ENCODE measurements at regions not wholly inside any gene's neighbourhood (a gene's known extent, or its start where the extent isn't known, plus 50 kb on each side); places are given as distances from the start of the nearest gene placed in this dataset.

DNA sequence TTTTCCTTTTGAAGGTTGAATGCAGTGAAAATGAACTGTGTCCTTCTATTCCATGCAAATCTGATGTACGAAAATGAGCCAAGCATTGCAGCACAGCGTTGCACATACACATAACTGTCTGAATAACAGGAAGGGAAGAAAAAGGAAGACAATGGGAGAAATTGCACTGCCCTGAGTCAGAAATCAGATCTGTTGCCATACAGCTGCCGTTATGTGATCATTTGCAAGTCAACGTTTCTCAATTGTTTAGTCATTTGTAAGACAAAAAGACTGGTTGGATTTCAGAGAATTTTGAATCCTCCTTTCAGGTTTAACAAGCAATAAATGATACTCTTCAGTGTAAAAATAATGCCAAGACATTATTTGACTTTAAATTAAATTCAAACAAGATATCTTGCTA is 284.1 kb downstream of the DSEL start:
- Histone ChIP-seq H3K27ac (ENCODE audit: low read length) (no peak overlapping the region), H3K79me2 (ENCODE audit: low read length) (no peaks in the 10 kb centered on the region), H2AFZ (ENCODE audit: low read length) (no peak overlapping the region), H4K20me1 (ENCODE audit: insufficient read depth, low read length) (no peaks in the 10 kb centered on the region), H3K9ac (ENCODE audit: low read length) (no peak overlapping the region), H3K4me3 (ENCODE audit: low read length) (no peak overlapping the region), H3K9me2 (replicated peaks; ENCODE audit: insufficient read depth, low read length) (no peaks in the 10 kb centered on the region), H3K36me3 (replicated peaks; ENCODE audit: insufficient read depth, low read length) (no peaks in the 10 kb centered on the region), H3K27me3 (replicated peaks; ENCODE audit: insufficient read depth, low read length) (no peaks in the 10 kb centered on the region), H3K4me1 (ENCODE audit: low read length) (no peaks in the 10 kb centered on the region), H3K9me3 (replicated peaks; ENCODE audit: insufficient read depth, low read length) (no peaks in the 10 kb centered on the region), H3K4me2 (ENCODE audit: low read depth, low read length) (no peak overlapping the region), H3F3A (ENCODE audit: insufficient read depth, low read length) (no peaks in the 10 kb centered on the region)
- no peak for DNase-seq
- TF ChIP-seq EZH2 (optimal IDR thresholded peaks at IDR 0.05; ENCODE audit: low read depth, low read length) (no peak), EZH2phosphoT487 (IDR thresholded peaks at IDR 0.05; ENCODE audit: low read length) (no peak)

- no peak overlapping the region for H3K27ac ChIP-seq (ENCODE audit: low read length)
- no peaks in the 10 kb centered on the region for H3K9me3 ChIP-seq (replicated peaks; ENCODE audit: insufficient read depth, low read length)
- H3K4me2 ChIP-seq (ENCODE audit: low read depth, low read length) = no peak overlapping the region
- no peak overlapping the region for H3K4me3 ChIP-seq (ENCODE audit: low read length)
- no peaks in the 10 kb centered on the region for H3K79me2 ChIP-seq (ENCODE audit: low read length)
- H2AFZ ChIP-seq (ENCODE audit: low read length) = no peak overlapping the region
- no peak overlapping the region for H3K9ac ChIP-seq (ENCODE audit: low read length)
- H3K4me1 ChIP-seq (ENCODE audit: low read length) = no peaks in the 10 kb centered on the region
- no peaks in the 10 kb centered on the region for H4K20me1 ChIP-seq (ENCODE audit: insufficient read depth, low read length)
- no peaks in the 10 kb centered on the region for H3K27me3 ChIP-seq (replicated peaks; ENCODE audit: insufficient read depth, low read length)
- no peaks in the 10 kb centered on the region for H3K36me3 ChIP-seq (replicated peaks; ENCODE audit: insufficient read depth, low read length)
- no peaks in the 10 kb centered on the region for H3F3A ChIP-seq (ENCODE audit: insufficient read depth, low read length)
- H3K9me2 ChIP-seq (replicated peaks; ENCODE audit: insufficient read depth, low read length) = no peaks in the 10 kb centered on the region
- no peak for DNase-seq
- TF ChIP-seq EZH2phosphoT487 (IDR thresholded peaks at IDR 0.05; ENCODE audit: low read length) (no peak), EZH2 (optimal IDR thresholded peaks at IDR 0.05; ENCODE audit: low read depth, low read length) (no peak)
- TF ChIP-seq, protein P1, sequence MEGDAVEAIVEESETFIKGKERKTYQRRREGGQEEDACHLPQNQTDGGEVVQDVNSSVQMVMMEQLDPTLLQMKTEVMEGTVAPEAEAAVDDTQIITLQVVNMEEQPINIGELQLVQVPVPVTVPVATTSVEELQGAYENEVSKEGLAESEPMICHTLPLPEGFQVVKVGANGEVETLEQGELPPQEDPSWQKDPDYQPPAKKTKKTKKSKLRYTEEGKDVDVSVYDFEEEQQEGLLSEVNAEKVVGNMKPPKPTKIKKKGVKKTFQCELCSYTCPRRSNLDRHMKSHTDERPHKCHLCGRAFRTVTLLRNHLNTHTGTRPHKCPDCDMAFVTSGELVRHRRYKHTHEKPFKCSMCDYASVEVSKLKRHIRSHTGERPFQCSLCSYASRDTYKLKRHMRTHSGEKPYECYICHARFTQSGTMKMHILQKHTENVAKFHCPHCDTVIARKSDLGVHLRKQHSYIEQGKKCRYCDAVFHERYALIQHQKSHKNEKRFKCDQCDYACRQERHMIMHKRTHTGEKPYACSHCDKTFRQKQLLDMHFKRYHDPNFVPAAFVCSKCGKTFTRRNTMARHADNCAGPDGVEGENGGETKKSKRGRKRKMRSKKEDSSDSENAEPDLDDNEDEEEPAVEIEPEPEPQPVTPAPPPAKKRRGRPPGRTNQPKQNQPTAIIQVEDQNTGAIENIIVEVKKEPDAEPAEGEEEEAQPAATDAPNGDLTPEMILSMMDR (IDR thresholded peaks at IDR 0.05; ENCODE audit: low read length) = no peak
Measured at GRCh38 chr18:67222887-67223286, 293.6 kb downstream of the DSEL start.

- Histone ChIP-seq H3K36me3 (replicated peaks; ENCODE audit: insufficient read depth, low read length) (no peaks in the 10 kb centered on the region), H3K9me3 (replicated peaks; ENCODE audit: insufficient read depth, low read length) (no peaks in the 10 kb centered on the region), H3K27ac (ENCODE audit: low read length) (no peak overlapping the region), H2AFZ (ENCODE audit: low read length) (no peak overlapping the region), H3F3A (ENCODE audit: insufficient read depth, low read length) (no peaks in the 10 kb centered on the region), H3K27me3 (replicated peaks; ENCODE audit: insufficient read depth, low read length) (no peaks in the 10 kb centered on the region), H3K9me2 (replicated peaks; ENCODE audit: insufficient read depth, low read length) (no peaks in the 10 kb centered on the region), H3K4me2 (ENCODE audit: low read depth, low read length) (no peak overlapping the region), H3K4me1 (ENCODE audit: low read length) (no peaks in the 10 kb centered on the region), H4K20me1 (ENCODE audit: insufficient read depth, low read length) (no peaks in the 10 kb centered on the region), H3K9ac (ENCODE audit: low read length) (no peak overlapping the region), H3K79me2 (ENCODE audit: low read length) (no peaks in the 10 kb centered on the region), H3K4me3 (ENCODE audit: low read length) (no peak overlapping the region)
- DNase-seq = no peak
- TF ChIP-seq, protein P1 (IDR thresholded peaks at IDR 0.05; ENCODE audit: low read length) = no peak
- TF ChIP-seq EZH2phosphoT487 (IDR thresholded peaks at IDR 0.05; ENCODE audit: low read length) = no peak
- no peak for TF ChIP-seq EZH2 (optimal IDR thresholded peaks at IDR 0.05; ENCODE audit: low read depth, low read length)
Measured at GRCh38 chr18:67219821-67220220, 296.7 kb downstream of the DSEL start.

DNA sequence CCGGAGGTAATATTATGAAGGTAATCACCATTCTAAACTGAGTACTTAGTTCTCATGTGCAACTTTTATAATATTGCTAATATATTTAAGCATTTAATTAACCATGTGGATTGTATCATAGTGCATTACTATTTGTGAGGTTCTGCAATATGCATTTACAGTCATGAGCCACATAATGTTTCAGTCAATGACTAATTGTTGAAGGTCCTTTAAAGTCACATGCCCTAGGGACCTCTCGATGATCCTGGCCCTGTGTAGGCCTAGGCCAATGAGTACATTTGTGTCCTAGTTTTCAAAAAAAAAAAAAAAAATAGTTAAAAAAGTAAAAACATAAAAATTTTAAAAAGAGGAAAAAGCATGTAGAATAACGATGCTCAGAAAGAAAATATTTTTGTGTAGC is 298.0 kb downstream of the DSEL start:
- DNase-seq = no peak
- TF ChIP-seq EZH2phosphoT487 (IDR thresholded peaks at IDR 0.05; ENCODE audit: low read length) = no peak
- H4K20me1 ChIP-seq (ENCODE audit: insufficient read depth, low read length) = no peaks in the 10 kb centered on the region
- no peaks in the 10 kb centered on the region for H3K27me3 ChIP-seq (replicated peaks; ENCODE audit: insufficient read depth, low read length)
- no peak overlapping the region for H3K4me2 ChIP-seq (ENCODE audit: low read depth, low read length)
- no peak overlapping the region for H3K4me3 ChIP-seq (ENCODE audit: low read length)
- H3K27ac ChIP-seq (ENCODE audit: low read length) = no peak overlapping the region
- H3K36me3 ChIP-seq (replicated peaks; ENCODE audit: insufficient read depth, low read length) = no peaks in the 10 kb centered on the region
- H3K9ac ChIP-seq (ENCODE audit: low read length) = no peak overlapping the region
- no peak overlapping the region for H2AFZ ChIP-seq (ENCODE audit: low read length)
- no peaks in the 10 kb centered on the region for H3F3A ChIP-seq (ENCODE audit: insufficient read depth, low read length)
- H3K4me1 ChIP-seq (ENCODE audit: low read length) = no peaks in the 10 kb centered on the region
- H3K9me2 ChIP-seq (replicated peaks; ENCODE audit: insufficient read depth, low read length) = no peaks in the 10 kb centered on the region
- no peaks in the 10 kb centered on the region for H3K79me2 ChIP-seq (ENCODE audit: low read length)
- no peaks in the 10 kb centered on the region for H3K9me3 ChIP-seq (replicated peaks; ENCODE audit: insufficient read depth, low read length)
